Upper lobe of right lung (tissue), 1 donor: ENCODE measurements at regions not wholly inside any gene's neighbourhood (a gene's known extent, or its start where the extent isn't known, plus 50 kb on each side); places are given as distances from the start of the nearest gene placed in this dataset.

Experiments used
- ATAC-seq: fragments of 200-7000 bp; cut with Tn5 transposase; one replicate; pipeline ENCODE4 v1.9.1; 2020; ENCODE audit warnings: mild to moderate bottlenecking, moderate library complexity
- DNase-seq: peaks from one replicate; pipeline ENCODE4 v3.0.0-alpha.2; 2020
- H3K27ac ChIP-seq: fragments of 200-600 bp; one replicate; pipeline ENCODE4 v1.8.0; 2022
- H3K27me3 ChIP-seq: fragments of 200-600 bp; one replicate; pipeline ENCODE4 v1.8.0; 2022; ENCODE audit warnings: mild to moderate bottlenecking
- H3K36me3 ChIP-seq: fragments of 200-600 bp; one replicate; pipeline ENCODE4 v1.8.0; 2022
- H3K4me1 ChIP-seq: fragments of 200-600 bp; one replicate; pipeline ENCODE4 v1.8.0; 2022
- H3K4me3 ChIP-seq: fragments of 200-600 bp; one replicate; pipeline ENCODE4 v1.8.0; 2022; ENCODE audit warnings: mild to moderate bottlenecking
- H3K9me3 ChIP-seq: fragments of 200-600 bp; one replicate; pipeline ENCODE4 v1.8.0; 2022
- intact Hi-C: fragments of 100-400 bp; cut with DNase I; formaldehyde crosslinking; loops from one replicate; pipeline ENCODE4 v1.11.0; 2022
- TF ChIP-seq, protein P1 (sequence below): fragments of 200-600 bp; IDR thresholded peaks from one replicate; pipeline ENCODE4 v1.8.0; 2022; ENCODE audit warnings: antibody characterized with exemption
- donor health status: DM: no; HTN: yes; CAD: no; lungs with severe emphysema.

DNA sequence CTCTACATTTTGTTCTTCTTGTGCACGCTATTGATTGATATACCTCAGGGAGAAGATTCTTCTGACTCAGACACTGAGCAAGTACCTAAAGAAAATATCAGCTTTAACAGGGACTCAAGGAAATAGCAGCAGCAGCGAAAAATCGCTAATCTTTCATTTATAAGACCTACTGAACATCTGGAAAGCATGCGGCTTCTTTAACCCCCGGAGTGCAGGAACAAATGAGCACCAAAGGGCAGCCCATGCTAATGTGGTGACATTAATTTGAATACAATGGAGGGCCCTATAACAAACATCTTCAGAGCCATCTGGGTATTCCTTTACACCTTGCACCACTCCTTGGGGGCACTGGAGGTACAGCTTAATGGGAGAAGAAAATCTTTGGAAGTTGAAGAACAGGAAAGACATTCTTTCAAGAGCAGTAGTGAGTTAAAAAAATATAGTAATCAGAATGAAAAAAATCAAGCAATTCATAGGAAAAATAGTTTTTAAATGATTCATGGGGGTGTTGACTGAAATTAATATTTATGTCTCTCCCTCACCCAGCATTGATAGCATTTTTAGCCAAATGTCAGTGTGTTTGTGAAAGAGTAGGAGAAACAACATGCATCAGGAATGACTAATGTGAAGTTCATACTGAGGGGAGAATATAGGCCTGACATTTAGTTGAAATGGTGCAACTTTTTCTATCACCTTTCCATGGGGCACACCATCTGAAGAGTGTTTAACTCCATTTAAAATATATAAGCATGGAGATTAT lies 281.7 kb downstream of the HRH4 start:
- no peaks in the 10 kb centered on the region for H3K9me3 ChIP-seq
- H3K36me3 ChIP-seq = no peaks in the 10 kb centered on the region
- DNase-seq (no peak), ATAC-seq (no peak)
- intact Hi-C loops = no loop called here
- no peaks in the 10 kb centered on the region for H3K4me1 ChIP-seq
- no peak overlapping the region for H3K4me3 ChIP-seq
- no peaks in the 10 kb centered on the region for H3K27me3 ChIP-seq
- H3K27ac ChIP-seq = no peak overlapping the region
- TF ChIP-seq, protein P1, sequence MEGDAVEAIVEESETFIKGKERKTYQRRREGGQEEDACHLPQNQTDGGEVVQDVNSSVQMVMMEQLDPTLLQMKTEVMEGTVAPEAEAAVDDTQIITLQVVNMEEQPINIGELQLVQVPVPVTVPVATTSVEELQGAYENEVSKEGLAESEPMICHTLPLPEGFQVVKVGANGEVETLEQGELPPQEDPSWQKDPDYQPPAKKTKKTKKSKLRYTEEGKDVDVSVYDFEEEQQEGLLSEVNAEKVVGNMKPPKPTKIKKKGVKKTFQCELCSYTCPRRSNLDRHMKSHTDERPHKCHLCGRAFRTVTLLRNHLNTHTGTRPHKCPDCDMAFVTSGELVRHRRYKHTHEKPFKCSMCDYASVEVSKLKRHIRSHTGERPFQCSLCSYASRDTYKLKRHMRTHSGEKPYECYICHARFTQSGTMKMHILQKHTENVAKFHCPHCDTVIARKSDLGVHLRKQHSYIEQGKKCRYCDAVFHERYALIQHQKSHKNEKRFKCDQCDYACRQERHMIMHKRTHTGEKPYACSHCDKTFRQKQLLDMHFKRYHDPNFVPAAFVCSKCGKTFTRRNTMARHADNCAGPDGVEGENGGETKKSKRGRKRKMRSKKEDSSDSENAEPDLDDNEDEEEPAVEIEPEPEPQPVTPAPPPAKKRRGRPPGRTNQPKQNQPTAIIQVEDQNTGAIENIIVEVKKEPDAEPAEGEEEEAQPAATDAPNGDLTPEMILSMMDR = no peak

- no peak for DNase-seq
- Histone ChIP-seq H3K4me1 (no peaks in the 10 kb centered on the region), H3K9me3 (no peaks in the 10 kb centered on the region), H3K36me3 (no peaks in the 10 kb centered on the region), H3K27ac (no peak overlapping the region), H3K27me3 (no peaks in the 10 kb centered on the region), H3K4me3 (no peak overlapping the region)
- TF ChIP-seq, protein P1 = no peak
- intact Hi-C loops = no loop called here
- no peak for ATAC-seq
Observed at GRCh38 chr18:24754583-24755253, 294.3 kb downstream of the HRH4 start.

DNA sequence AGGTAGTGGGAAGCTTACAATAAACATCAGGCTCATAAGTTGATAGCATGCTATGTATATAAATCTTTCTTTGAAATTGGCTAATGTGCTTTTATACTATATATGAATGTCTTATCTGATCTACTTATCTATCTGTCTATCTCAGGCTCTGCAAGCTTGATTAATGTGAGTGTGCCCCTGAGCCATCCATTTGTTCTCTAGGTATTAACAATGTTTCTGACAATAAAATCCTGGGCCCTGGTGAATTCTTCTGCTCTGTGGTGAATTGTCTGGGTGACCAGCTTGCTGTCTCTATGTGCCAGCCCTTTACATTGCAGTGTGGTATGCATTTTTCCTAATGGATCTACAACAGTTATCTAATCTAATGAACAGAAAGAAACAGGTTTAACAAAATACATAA lies 295.9 kb downstream of the HRH4 start:
- TF ChIP-seq, protein P1 = no peak

GRCh38 chr18:24757134-24757533 lies 296.7 kb downstream of the HRH4 start:
- Histone ChIP-seq H3K4me3 (no peak overlapping the region), H3K27ac (no peak overlapping the region), H3K27me3 (no peaks in the 10 kb centered on the region), H3K4me1 (no peaks in the 10 kb centered on the region), H3K36me3 (no peaks in the 10 kb centered on the region), H3K9me3 (no peaks in the 10 kb centered on the region)
- intact Hi-C loops = no loop called here
- ATAC-seq (no peak), DNase-seq (no peak)
- TF ChIP-seq, protein P1 = no peak

More for the DNA sequence above, 295.9 kb downstream of the HRH4 start:
- Histone ChIP-seq H3K27me3 (no peaks in the 10 kb centered on the region), H3K4me1 (no peaks in the 10 kb centered on the region), H3K9me3 (no peaks in the 10 kb centered on the region), H3K4me3 (no peak overlapping the region), H3K27ac (no peak overlapping the region), H3K36me3 (no peaks in the 10 kb centered on the region)
- intact Hi-C loops = no loop called here
- no peak for DNase-seq
- no peak for ATAC-seq

- Histone ChIP-seq H3K27me3 (no peaks in the 10 kb centered on the region), H3K36me3 (no peaks in the 10 kb centered on the region), H3K27ac (no peak overlapping the region), H3K4me1 (no peaks in the 10 kb centered on the region), H3K9me3 (no peaks in the 10 kb centered on the region), H3K4me3 (no peak overlapping the region)
- DNase-seq (no peak), ATAC-seq (no peak)
- TF ChIP-seq, protein P1 = no peak
- intact Hi-C loops = no loop called here
Observed at GRCh38 chr18:24761765-24762164, 301.3 kb downstream of the HRH4 start.
